Esophagus (tissue), 2 donors: ENCODE measurements at regions not wholly inside any gene's neighbourhood (a gene's known extent, or its start where the extent isn't known, plus 50 kb on each side); places are given as distances from the start of the nearest gene placed in this dataset.

Experiments used
- H3K27ac ChIP-seq, 2 donors: one replicate each; pipeline ENCODE4 v1.5.1; 2013; ENCODE audit warnings: low read depth in 2 of 2, mild to moderate bottlenecking in 2 of 2, inconsistent platforms in 1 of 2, low read length in 1 of 2, moderate library complexity in 1 of 2
- H3K27me3 ChIP-seq, 2 donors: one replicate each; pipeline ENCODE4 v1.6.1; 2013; ENCODE audit warnings: low read length in 2 of 2, control low read depth in 1 of 2, mild to moderate bottlenecking in 1 of 2; ENCODE audit not compliant: insufficient read depth in 2 of 2, control insufficient read depth in 1 of 2
- H3K36me3 ChIP-seq, 2 donors: one replicate each; pipeline ENCODE4 v1.6.1; 2013; ENCODE audit warnings: low read length in 1 of 2; ENCODE audit not compliant: control insufficient read depth in 2 of 2, insufficient read depth in 2 of 2
- H3K4me1 ChIP-seq, 2 donors: one replicate each; pipeline ENCODE4 v1.6.1; 2013; ENCODE audit warnings: low read length in 1 of 2; ENCODE audit not compliant: control insufficient read depth in 2 of 2, insufficient read depth in 2 of 2
- H3K4me3 ChIP-seq, 2 donors: one replicate each; pipeline ENCODE4 v1.5.1; 2013; ENCODE audit warnings: low read length in 2 of 2, mild to moderate bottlenecking in 2 of 2, low read depth in 1 of 2, moderate library complexity in 1 of 2
- H3K9me3 ChIP-seq, 2 donors: one replicate each; pipeline ENCODE4 v1.6.1; 2013; ENCODE audit warnings: mild to moderate bottlenecking in 2 of 2, low read depth in 1 of 2, low read length in 1 of 2, moderate library complexity in 1 of 2; ENCODE audit not compliant: control insufficient read depth in 2 of 2, insufficient read depth in 1 of 2
- WGBS, 2 donors: extraction: QIAGEN DNeasy Blood & Tissue Kit; methylation state at CpG; one replicate each; pipeline ENCODE4 v1.1.7; 2013; 5-methylcytosine and 5-hydroxymethylcytosine counted together
- donor health status: healthy with polysubstance abuse.
- donor health status: Bipolar disorder and iron deficiency.

DNA sequence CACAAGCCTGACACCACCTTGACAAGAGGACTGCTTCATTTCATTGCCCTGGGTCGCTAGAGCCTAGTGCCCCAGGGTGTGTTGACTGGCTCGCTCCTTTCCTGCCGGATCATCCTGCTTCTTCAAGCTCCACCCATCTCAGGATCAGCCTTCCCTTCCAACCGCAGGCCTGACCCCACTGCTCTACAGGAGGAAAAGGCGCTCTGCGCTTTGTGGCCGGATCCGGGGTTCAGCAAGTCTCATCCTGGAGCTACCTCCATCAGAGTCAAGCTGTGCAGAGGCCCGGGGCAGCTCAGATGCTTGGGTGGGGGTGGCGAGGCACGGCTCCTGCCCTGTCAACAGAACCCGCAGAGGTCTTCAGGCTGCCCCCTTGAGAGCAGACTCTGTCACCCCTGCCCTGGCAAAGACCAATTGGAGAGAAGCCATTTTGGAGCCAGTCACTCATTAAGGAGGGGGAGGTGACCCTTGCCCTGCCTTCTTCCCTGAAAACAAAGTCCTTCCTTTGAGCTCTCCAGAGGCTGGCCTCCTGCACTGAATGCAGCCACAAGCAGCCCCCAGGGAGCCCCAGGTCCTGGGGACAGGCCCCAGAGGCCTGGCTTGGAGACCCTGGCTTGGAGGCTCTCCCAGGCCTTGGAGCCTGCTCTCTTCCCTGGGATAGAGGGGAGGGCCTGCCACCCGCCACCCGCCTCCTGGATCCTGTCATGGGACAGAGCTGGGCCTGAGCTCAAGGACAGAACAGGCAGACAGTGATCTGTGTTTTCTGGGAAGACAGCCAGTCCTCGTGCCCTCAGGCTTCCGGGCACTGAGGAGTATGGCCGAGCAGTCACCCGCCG lies 80.3 kb downstream of the CPN2 start:
- Histone ChIP-seq H3K4me3 (no peak overlapping the region), H3K27ac (peak overlapping the region; percentile 66 to 83), H3K9me3 (no peaks in the 10 kb centered on the region), H3K27me3 (no peaks in the 10 kb centered on the region), H3K4me1 (peaks cover 6 to 23% of the 10 kb centered on the region in 2 donors), H3K36me3 (no peaks in the 10 kb centered on the region)
- 46 to 58% methylated on average over 19 of the region's 19 CpGs for WGBS, 2 donors

DNA sequence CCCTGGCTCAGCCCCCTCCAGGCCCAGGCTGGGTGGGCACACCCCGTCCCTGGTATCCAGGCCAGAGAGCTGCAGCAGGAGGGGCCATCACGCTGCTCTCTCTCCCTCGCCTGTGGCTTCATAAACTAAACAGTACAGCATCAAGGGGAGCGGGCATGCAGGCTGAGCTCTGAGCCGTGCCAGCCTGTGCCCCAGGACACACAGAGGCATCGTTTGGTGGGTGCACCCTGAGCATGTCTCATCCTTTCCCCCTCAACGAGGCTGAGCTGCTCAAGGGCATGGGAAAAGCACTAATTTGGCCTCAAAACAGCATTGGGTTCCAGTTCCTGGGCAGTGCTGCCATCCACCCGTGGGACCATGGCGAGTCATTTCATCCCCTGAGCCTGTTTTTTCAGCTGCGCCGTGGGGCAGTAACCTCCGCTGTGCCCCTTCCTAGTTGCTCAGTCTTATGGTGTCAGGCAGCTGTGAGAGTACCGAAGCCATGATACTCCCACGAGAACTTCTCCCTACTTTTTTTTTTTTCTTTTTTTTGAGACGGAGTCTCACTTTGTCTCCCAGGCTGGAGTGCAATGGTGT lies 79.6 kb downstream of the CPN2 start:
- Histone ChIP-seq H3K27me3 (no peaks in the 10 kb centered on the region), H3K36me3 (no peaks in the 10 kb centered on the region), H3K27ac (peak overlapping the region; percentile 66 to 83), H3K9me3 (no peaks in the 10 kb centered on the region), H3K4me1 (peaks cover 6 to 23% of the 10 kb centered on the region in 2 donors), H3K4me3 (no peak overlapping the region)
- 53 to 68% methylated on average over 15 of the region's 15 CpGs for WGBS, 2 donors

DNA sequence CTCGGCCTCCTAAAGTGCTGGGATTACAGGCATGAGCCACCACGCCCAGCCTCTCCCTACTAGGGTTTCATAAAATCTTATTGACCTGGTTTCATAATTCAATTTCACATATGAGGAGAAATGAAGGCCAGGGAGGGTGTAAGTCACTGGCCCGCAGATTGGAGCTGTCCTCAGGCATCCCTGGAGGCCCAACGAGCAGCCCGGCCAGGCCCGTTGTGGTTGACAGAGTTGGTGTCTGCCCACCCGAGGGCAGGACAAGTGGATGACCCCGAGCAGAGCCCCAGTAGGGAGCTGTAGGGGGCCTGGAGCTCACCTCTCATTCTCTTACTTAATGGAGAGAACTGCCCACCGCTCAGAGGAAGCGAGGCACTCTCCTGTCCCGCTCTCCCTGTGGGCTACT lies 78.9 kb downstream of the CPN2 start:
- Histone ChIP-seq H3K27me3 (no peaks in the 10 kb centered on the region), H3K4me3 (no peak overlapping the region), H3K9me3 (no peaks in the 10 kb centered on the region), H3K4me1 (peaks cover 6 to 29% of the 10 kb centered on the region in 2 donors), H3K36me3 (no peaks in the 10 kb centered on the region), H3K27ac (peak overlapping the region in 1 of 2 donors; percentile 16)
- WGBS, 2 donors: 88 to 91% methylated on average over 11 of the region's 11 CpGs

DNA sequence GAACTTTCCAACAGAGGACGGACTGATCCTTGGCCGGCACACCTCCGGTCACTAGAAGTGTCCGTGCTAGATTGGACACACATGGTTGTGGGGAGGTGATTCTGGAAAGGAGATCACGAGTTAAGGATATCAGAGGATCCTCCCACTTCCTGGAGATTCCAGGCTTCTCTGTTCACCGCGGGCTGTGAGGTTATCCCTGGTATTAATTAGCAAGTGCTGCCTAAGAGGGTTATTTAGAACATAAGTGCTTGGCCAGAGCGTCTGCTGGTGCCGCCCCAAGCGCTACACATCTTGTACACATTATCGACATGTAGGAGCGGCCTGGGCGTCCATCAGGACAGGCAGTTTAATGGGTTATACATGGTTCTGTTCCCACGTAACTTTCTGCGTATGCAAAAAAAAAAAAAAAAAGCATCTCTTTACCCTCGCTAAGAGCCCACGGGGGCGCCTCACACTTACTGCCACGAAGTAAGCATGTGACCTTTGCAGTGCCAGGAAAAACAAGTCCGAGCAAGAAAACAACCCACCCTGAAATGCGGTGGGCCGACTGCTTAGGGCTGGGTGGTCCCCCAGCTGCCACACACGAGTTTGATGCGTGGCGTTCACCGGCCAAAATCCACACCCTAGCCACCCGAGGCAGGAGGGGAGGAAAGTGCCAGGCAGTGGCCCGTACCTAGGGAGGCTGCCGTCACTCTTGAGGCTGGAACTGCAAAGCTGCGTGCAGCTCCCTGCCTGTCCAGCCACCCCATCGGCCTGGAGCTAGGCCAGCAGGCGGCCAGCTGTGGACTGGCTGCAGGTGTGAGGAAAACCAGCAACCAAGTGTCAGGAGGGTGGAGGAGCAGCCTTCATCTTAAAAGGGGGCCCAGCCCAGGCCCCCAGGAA lies 78.0 kb downstream of the CPN2 start:
- Histone ChIP-seq H3K4me1 (peaks cover 6 to 35% of the 10 kb centered on the region in 2 donors), H3K4me3 (no peak overlapping the region), H3K36me3 (no peaks in the 10 kb centered on the region), H3K27me3 (no peaks in the 10 kb centered on the region), H3K9me3 (no peaks in the 10 kb centered on the region), H3K27ac (no peak overlapping the region)
- 79 to 84% methylated on average over 32 of the region's 32 CpGs for WGBS, 2 donors

DNA sequence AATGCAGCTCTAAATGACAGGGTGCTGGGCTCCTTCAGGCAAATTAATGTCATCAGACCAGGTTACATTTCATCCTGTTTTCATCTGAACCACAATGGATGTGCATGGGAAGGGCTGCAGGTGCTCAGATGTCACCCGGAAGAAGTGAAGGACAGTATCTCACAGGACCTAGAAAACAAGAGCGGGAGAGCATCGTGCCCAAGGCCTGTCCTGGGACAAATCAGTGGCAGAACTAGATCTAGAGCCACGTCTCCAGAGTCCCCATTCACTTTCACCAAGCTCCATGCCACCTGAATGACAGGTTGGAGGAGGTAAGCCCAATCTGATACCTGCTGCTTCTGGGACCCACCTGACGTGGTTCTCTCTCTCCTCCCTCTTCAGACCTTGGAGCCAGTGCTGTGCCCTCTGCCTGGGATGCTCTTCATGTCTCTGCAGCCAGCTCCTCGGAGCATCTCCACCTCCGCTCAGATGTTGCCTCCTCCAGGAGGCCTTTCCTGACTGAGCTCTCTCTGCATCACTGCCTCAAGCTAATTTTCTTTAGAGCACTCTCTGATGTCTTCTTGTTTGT lies 77.3 kb downstream of the CPN2 start:
- Histone ChIP-seq H3K4me1 (peaks cover 6 to 34% of the 10 kb centered on the region in 2 donors), H3K36me3 (no peaks in the 10 kb centered on the region), H3K27ac (no peak overlapping the region), H3K27me3 (no peaks in the 10 kb centered on the region), H3K4me3 (no peak overlapping the region), H3K9me3 (no peaks in the 10 kb centered on the region)
- 88 to 89% methylated on average over 7 of the region's 7 CpGs for WGBS, 2 donors

DNA sequence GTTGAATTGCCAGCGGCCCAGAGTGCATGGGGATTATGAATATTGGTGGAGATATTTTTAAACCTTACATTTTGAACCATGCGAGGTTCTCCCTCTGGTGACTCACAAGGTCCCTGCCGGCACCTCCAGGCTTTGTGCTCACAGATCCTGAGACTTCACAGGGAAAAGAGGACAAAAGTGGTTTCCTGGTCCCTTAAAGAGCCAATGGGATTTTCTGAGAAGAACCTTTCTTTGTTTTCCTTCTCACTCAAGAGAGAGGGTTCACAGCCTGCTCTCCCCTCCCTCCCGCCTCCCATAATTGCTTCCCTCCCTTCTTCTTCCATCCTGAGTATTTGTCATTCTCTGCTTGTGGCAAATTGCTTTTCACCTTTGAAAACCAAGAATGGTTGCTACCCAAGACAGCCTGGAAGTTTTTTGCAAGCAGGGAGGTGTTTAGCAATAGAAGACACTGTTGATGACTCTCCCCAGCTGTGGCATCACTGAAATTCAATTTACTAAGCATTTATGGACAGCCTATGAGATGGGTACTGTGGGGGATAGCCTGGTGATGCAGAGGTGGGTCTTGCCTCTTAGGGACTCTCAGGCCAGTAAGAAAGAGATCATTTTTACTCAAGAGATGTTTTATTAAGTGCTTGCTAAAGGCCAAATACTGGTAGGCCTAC lies 76.6 kb downstream of the CPN2 start:
- H3K4me1 ChIP-seq: peaks cover 6 to 34% of the 10 kb centered on the region in 2 donors
- peak overlapping the region in 1 of 2 donors; percentile 36 for H3K27ac ChIP-seq
- no peaks in the 10 kb centered on the region for H3K9me3 ChIP-seq
- H3K27me3 ChIP-seq: no peaks in the 10 kb centered on the region
- H3K36me3 ChIP-seq: no peaks in the 10 kb centered on the region
- WGBS, 2 donors: 42 to 54% methylated on average over 4 of the region's 4 CpGs
- H3K4me3 ChIP-seq: no peak overlapping the region

DNA sequence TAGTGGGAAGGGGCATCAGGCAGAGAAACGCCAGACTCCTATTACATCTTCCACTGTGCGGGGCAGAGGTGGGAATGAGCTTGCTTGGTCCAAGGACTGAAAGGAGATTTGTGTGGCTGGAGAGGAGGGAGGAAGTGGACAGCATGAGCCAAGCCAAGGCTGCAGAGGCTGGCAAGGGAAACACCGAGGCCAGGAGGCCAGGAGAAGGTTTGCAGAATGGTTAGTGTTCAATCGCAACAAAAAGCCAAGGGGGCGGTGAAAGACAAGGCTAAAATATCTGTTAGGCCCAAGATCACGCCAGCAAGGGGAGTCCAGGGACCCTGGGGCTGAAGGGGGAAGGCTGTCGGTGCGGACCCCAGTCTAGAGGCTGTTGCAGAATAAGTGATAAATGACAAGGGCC lies 75.8 kb downstream of the CPN2 start:
- Histone ChIP-seq H3K4me3 (no peak overlapping the region), H3K27me3 (no peaks in the 10 kb centered on the region), H3K4me1 (peaks cover 6 to 29% of the 10 kb centered on the region in 2 donors), H3K27ac (peak overlapping the region in 1 of 2 donors; percentile 54), H3K36me3 (no peaks in the 10 kb centered on the region), H3K9me3 (no peaks in the 10 kb centered on the region)
- 68 to 75% methylated on average over 8 of the region's 8 CpGs for WGBS, 2 donors

DNA sequence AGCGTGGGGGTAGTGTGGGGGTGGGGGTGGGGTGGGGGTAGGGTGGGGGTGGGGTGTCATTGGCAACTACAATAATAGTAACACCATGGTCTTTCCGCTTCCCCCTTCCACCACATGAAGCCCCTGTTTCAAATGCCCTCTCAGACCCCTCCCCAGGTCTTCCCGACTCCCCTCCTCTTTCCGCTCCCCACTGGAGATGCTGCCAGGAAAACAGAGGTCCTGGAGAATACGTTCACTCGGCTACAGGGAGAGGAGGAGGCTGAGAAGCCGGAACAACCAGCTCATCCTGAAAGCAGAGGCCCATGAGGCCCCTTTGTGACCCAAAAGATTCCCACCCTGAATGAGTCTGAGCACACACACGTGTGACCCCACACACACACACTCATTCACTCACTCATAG lies 75.4 kb downstream of the CPN2 start:
- H3K4me3 ChIP-seq: no peak overlapping the region
- H3K27ac ChIP-seq: peak overlapping the region in 1 of 2 donors; percentile 44
- WGBS, 2 donors: 50 to 56% methylated on average over 7 to 8 of the region's 8 CpGs
- peaks cover 6 to 25% of the 10 kb centered on the region in 2 donors for H3K4me1 ChIP-seq
- no peaks in the 10 kb centered on the region for H3K36me3 ChIP-seq
- H3K27me3 ChIP-seq: no peaks in the 10 kb centered on the region
- H3K9me3 ChIP-seq: no peaks in the 10 kb centered on the region

DNA sequence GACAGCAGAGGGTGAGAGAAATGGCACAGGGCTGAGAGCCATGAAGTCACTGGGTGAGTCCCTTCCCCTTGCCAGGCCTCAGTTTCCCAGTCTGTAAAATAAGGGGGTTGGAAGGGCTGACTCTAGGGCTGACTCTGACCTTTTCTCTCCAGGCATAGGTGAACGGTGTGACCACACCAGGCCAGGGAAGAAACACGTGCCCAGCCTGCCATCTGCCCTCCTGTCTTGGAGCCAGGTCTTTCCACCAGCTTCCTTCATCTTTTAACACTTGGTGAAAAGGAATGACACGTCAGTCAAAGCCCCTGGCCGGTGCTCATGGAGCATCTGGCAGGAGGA lies 74.4 kb downstream of the CPN2 start:
- H3K9me3 ChIP-seq: no peaks in the 10 kb centered on the region
- H3K4me1 ChIP-seq: peaks cover 2 to 15% of the 10 kb centered on the region in 2 donors
- no peaks in the 10 kb centered on the region for H3K27me3 ChIP-seq
- WGBS, 2 donors: 35 to 37% methylated on average over 4 of the region's 4 CpGs
- H3K27ac ChIP-seq: peak overlapping the region; percentile 30 to 77
- no peaks in the 10 kb centered on the region for H3K36me3 ChIP-seq
- no peak overlapping the region for H3K4me3 ChIP-seq
